Mesothelial cell of epicardium (in vitro differentiated cells): ENCODE measurements at regions not wholly inside any gene's neighbourhood (a gene's known extent, or its start where the extent isn't known, plus 50 kb on each side); places are given as distances from the start of the nearest gene placed in this dataset.

ENCODE experiments used
- DNase-seq, 2 experiments: peaks; one replicate each; pipeline ENCODE4 v3.0.0; 2021; ENCODE audit warnings: low spot score in 2 of 2; ENCODE audit not compliant: unreplicated experiment in 2 of 2
- H3K27ac Mint-ChIP-seq: 2 replicates; pipeline ENCODE4 v1.8.0; 2021; ENCODE audit warnings: mixed read lengths
- H3K27me3 Mint-ChIP-seq: 2 replicates; pipeline ENCODE4 v1.8.0; 2021; ENCODE audit warnings: low read depth, mixed read lengths
- H3K36me3 Mint-ChIP-seq: 2 replicates; pipeline ENCODE4 v1.8.0; 2021; ENCODE audit warnings: mixed read lengths
- H3K4me1 Mint-ChIP-seq: 2 replicates; pipeline ENCODE4 v1.8.0; 2021; ENCODE audit warnings: mixed read lengths
- H3K4me3 Mint-ChIP-seq: 2 replicates; pipeline ENCODE4 v1.8.0; 2021; ENCODE audit warnings: mild to moderate bottlenecking, moderate library complexity, mixed read lengths
- H3K9me3 Mint-ChIP-seq: 2 replicates; pipeline ENCODE4 v1.8.0; 2021; ENCODE audit warnings: mixed read lengths
- CTCF ChIP-seq: fragments of 200-600 bp; sonication (generic); IDR thresholded peaks from one replicate; pipeline ENCODE4 v1.5.0; 2021; ENCODE audit warnings: antibody characterized with exemption; ENCODE audit not compliant: unreplicated experiment

DNA sequence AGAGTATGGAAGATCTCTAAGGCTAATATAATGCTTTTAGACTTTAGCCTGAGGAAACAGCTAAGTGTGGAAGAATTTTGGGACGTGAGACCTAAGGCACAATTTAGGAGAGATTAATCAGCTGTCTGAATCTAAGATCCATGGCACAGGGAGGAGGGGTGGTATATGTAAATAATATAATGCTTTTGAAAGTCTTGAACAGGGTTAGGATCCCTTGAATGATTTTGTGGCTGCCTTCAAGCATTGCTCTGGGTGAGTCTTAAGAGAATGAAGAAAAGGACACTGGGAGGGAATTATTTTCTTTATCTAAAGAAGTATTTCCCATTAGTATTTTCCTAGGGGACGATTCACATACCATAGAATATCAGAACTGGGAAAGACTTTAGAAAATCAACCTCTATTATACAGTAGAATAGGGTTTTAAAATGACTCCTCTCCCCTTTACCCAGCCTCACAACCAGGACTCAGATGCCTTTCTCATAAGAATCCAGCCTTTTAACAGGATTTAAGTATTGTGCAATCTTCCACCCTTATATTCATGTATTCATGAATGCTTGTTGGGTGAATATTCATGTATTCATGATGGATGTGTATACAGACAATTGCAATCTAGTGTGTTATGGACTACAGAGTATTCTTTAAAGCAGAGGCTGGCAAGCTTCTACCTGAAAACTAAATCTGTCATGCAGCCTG, 664.2 kb upstream of the CPEB2 start:
- no peaks in the 10 kb centered on the region for H3K36me3 Mint-ChIP-seq
- no peak for TF ChIP-seq CTCF

DNA sequence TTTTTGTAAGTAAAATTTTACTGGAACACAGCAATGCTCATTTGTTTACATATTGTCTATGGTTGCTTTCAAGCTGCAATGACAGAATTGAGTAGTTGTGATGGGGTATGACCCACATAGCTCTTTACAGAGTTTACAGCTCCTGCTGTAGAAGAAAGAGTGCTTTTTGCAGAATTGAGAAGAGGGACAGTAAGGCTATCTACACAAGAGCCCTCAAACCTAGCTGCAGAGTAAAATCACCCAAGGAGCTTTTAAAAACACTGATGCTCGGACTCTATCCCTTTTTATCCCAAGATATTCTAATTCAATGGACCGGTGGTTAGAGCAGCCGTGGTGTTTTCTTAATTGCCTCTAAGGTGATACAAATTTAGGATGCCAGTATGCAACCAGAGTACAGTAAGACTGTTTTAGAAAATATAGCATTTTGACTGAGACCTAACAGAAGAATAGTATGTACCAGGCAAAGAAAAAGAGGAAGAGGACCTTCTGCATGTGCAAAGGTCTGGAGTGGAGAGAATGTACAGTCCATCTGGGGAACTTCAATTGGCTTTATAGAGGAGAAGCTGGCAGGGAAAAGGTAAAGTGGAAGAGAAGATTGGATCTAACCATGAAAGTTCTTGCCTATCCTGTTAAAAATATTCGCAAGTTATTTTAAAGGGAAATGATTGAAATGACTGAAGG, 663.6 kb upstream of the CPEB2 start:
- Mint-ChIP-seq H3K9me3 (peaks cover 8% of the 10 kb centered on the region), H3K27me3 (peaks cover 17% of the 10 kb centered on the region), H3K4me3 (no peak overlapping the region), H3K4me1 (no peaks in the 10 kb centered on the region), H3K36me3 (no peaks in the 10 kb centered on the region), H3K27ac (no peak overlapping the region)
- TF ChIP-seq CTCF, result no peak
- DNase-seq, result no peak

More for the DNA sequence above, 664.2 kb upstream of the CPEB2 start:
- Mint-ChIP-seq H3K4me3 (no peak overlapping the region), H3K9me3 (peaks cover 8% of the 10 kb centered on the region), H3K4me1 (no peaks in the 10 kb centered on the region), H3K27ac (no peak overlapping the region), H3K27me3 (peaks cover 17% of the 10 kb centered on the region)
- no peak for DNase-seq

GRCh38 chr4:14339715-14340114, 662.6 kb upstream of the CPEB2 start:
- Mint-ChIP-seq H3K36me3 (no peaks in the 10 kb centered on the region), H3K4me1 (no peaks in the 10 kb centered on the region), H3K9me3 (no peaks in the 10 kb centered on the region), H3K27me3 (peaks cover 19% of the 10 kb centered on the region), H3K4me3 (no peak overlapping the region), H3K27ac (no peak overlapping the region)
- DNase-seq, result no peak
- TF ChIP-seq CTCF, result no peak

GRCh38 chr4:14340321-14340720, 662.0 kb upstream of the CPEB2 start:
- no peak overlapping the region for H3K27ac Mint-ChIP-seq
- DNase-seq, result no peak
- H3K4me1 Mint-ChIP-seq, result no peaks in the 10 kb centered on the region
- no peaks in the 10 kb centered on the region for H3K36me3 Mint-ChIP-seq
- no peak for TF ChIP-seq CTCF
- H3K4me3 Mint-ChIP-seq, result no peak overlapping the region
- H3K27me3 Mint-ChIP-seq, result peaks cover 22% of the 10 kb centered on the region
- H3K9me3 Mint-ChIP-seq, result no peaks in the 10 kb centered on the region

- no peak for DNase-seq
- Mint-ChIP-seq H3K27me3 (peaks cover 39% of the 10 kb centered on the region), H3K36me3 (no peaks in the 10 kb centered on the region), H3K4me1 (no peaks in the 10 kb centered on the region), H3K9me3 (no peaks in the 10 kb centered on the region), H3K27ac (no peak overlapping the region), H3K4me3 (no peak overlapping the region)
- no peak for TF ChIP-seq CTCF
Observed at GRCh38 chr4:14343961-14344360, 658.3 kb upstream of the CPEB2 start.
